WERI-Rb-1 (cell line): ENCODE measurements at regions not wholly inside any gene's neighbourhood (a gene's known extent, or its start where the extent isn't known, plus 50 kb on each side); places are given as distances from the start of the nearest gene placed in this dataset.

Source experiments
- DNase-seq: peaks from one replicate; pipeline ENCODE4 v3.0.0-alpha.2; 2020
- H3K27ac ChIP-seq: fragments of 250-450 bp; sonication (Bioruptor Pico); 2 replicates; pipeline ENCODE4 v1.5.1; 2020; ENCODE audit warnings: mild to moderate bottlenecking, moderate library complexity
- H3K27me3 ChIP-seq: fragments of 250-450 bp; sonication (Bioruptor Pico); 2 replicates; pipeline ENCODE4 v1.5.1; 2021; ENCODE audit warnings: mild to moderate bottlenecking, low read depth, moderate library complexity; ENCODE audit not compliant: insufficient read depth, severe bottlenecking
- H3K36me3 ChIP-seq: fragments of 250-450 bp; sonication (Bioruptor Pico); 2 replicates; pipeline ENCODE4 v1.5.1; 2020; ENCODE audit warnings: mild to moderate bottlenecking, moderate library complexity
- H3K4me3 ChIP-seq: 2 replicates; pipeline ENCODE4 v1.5.1; 2011; ENCODE audit warnings: low read depth, mild to moderate bottlenecking, control low read depth, low read length
- H3K9me3 ChIP-seq: fragments of 250-450 bp; sonication (Bioruptor Pico); 2 replicates; pipeline ENCODE4 v1.5.1; 2021; ENCODE audit warnings: mild to moderate bottlenecking, moderate library complexity; ENCODE audit not compliant: severe bottlenecking
- CTCF ChIP-seq: IDR thresholded peaks from 2 replicates; pipeline ENCODE4 v1.5.1; 2011; ENCODE audit warnings: low read depth, mild to moderate bottlenecking, control low read depth, inconsistent platforms, low read length

- Histone ChIP-seq H3K4me3 (no peak overlapping the region), H3K36me3 (no peaks in the 10 kb centered on the region), H3K9me3 (no peaks in the 10 kb centered on the region), H3K27ac (no peak overlapping the region), H3K27me3 (no peaks in the 10 kb centered on the region)
- DNase-seq = no peak
- TF ChIP-seq CTCF = no peak
Measured at GRCh38 chr6:45757443-45758130, 258.1 kb downstream of the CLIC5 start.

- Histone ChIP-seq H3K4me3 (no peak overlapping the region), H3K27me3 (no peaks in the 10 kb centered on the region), H3K36me3 (no peaks in the 10 kb centered on the region), H3K9me3 (no peaks in the 10 kb centered on the region), H3K27ac (no peak overlapping the region)
- no peak for DNase-seq
- no peak for TF ChIP-seq CTCF
Measured at GRCh38 chr6:45756606-45757005, 259.1 kb downstream of the CLIC5 start.

GRCh38 chr6:45754432-45754831, 261.2 kb downstream of the CLIC5 start:
- no peaks in the 10 kb centered on the region for H3K36me3 ChIP-seq
- no peak for TF ChIP-seq CTCF
- no peak for DNase-seq
- no peaks in the 10 kb centered on the region for H3K9me3 ChIP-seq
- H3K27me3 ChIP-seq = no peaks in the 10 kb centered on the region
- H3K4me3 ChIP-seq = no peak overlapping the region
- no peak overlapping the region for H3K27ac ChIP-seq

GRCh38 chr6:45746046-45746445, 269.6 kb downstream of the CLIC5 start:
- Histone ChIP-seq H3K9me3 (peaks cover 4% of the 10 kb centered on the region), H3K27me3 (no peaks in the 10 kb centered on the region), H3K4me3 (no peak overlapping the region), H3K36me3 (no peaks in the 10 kb centered on the region), H3K27ac (no peak overlapping the region)
- DNase-seq = no peak
- TF ChIP-seq CTCF = no peak

- Histone ChIP-seq H3K4me3 (no peak overlapping the region), H3K9me3 (peaks cover 4% of the 10 kb centered on the region), H3K27me3 (no peaks in the 10 kb centered on the region), H3K27ac (no peak overlapping the region), H3K36me3 (no peaks in the 10 kb centered on the region)
- TF ChIP-seq CTCF = no peak
- DNase-seq = no peak
Measured at GRCh38 chr6:45743028-45743615, 272.5 kb downstream of the CLIC5 start.

GRCh38 chr6:45742591-45742990, 273.1 kb downstream of the CLIC5 start:
- Histone ChIP-seq H3K36me3 (no peaks in the 10 kb centered on the region), H3K27me3 (no peaks in the 10 kb centered on the region), H3K9me3 (peaks cover under 1% of the 10 kb centered on the region), H3K27ac (no peak overlapping the region), H3K4me3 (no peak overlapping the region)
- DNase-seq = no peak
- no peak for TF ChIP-seq CTCF
